ENCODE measurements at regions not wholly inside any gene's neighbourhood (a gene's known extent, or its start where the extent isn't known, plus 50 kb on each side); places are given as distances from the start of the nearest gene placed in this dataset.

GRCh38 chrX:44055638-44056037 lies 82.4 kb upstream of the NDP start:
- no peak for TF ChIP-seq CTCF (IDR thresholded peaks at IDR 0.05; ENCODE audit: insufficient read depth, low read depth, low read length)
- TF ChIP-seq EZH2 (IDR thresholded peaks at IDR 0.05; ENCODE audit: insufficient read depth, low read length) = no peak

All from astrocyte (in vitro differentiated cells and primary cell).